ENCODE measurements at regions not wholly inside any gene's neighbourhood (a gene's known extent, or its start where the extent isn't known, plus 50 kb on each side); places are given as distances from the start of the nearest gene placed in this dataset.

DNA sequence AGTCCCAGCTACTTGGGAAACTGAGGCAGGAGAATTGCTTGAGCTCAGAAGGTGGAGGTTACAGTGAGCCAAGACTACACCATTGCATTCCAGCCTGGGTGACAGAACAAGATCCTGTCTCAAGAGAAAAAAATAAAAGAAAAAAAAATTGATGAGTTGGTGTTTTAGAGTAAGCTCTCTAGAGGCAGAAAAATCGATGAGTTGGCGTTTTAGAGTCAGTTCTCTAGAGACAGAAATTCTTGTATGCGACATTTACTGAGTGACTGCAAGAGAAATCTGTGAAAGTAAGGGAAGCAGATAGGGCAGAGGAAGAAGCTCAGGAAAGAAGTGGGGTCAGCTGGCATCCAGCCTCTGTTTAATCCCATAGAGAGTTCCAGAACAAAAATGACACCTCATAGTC lies 298.7 kb upstream of the ARRDC4 start:
- peaks cover 1% of the 10 kb centered on the region for H3K9me3 Mint-ChIP-seq
- H3K4me3 Mint-ChIP-seq: no peak overlapping the region
- H3K4me1 Mint-ChIP-seq (ENCODE audit: low read depth): no peaks in the 10 kb centered on the region
- intact Hi-C loops (cut with micrococcal nuclease): no loop called here
- CTCF ChIA-PET: no interaction called here
- H3K36me3 Mint-ChIP-seq (ENCODE audit: low read depth): no peaks in the 10 kb centered on the region
- no peaks in the 10 kb centered on the region for H3K27me3 Mint-ChIP-seq (ENCODE audit: low read depth)
- DNase-seq: no peak
- H3K27ac Mint-ChIP-seq: no peak overlapping the region

DNA sequence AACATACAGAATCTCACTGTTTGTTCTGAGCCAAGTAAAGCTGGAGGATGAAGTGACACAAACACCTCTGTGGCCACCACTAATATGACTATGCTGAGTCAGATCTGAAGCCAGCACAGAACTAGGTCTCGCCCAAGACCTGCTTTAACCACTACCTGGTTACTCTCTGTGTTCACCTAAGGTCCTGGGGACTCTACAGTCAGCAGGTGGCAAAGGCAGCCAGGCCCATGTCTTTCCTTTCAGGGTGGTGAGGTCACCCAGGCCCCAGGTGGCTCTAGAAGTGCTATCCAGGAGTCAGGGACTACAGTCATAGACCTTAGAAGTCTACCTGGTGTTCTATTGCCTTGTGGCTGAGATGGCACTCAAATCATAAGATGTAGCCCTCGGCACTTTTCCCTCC lies 287.9 kb upstream of the ARRDC4 start:
- H3K27ac Mint-ChIP-seq: no peak overlapping the region
- no peaks in the 10 kb centered on the region for H3K9me3 Mint-ChIP-seq
- H3K27me3 Mint-ChIP-seq (ENCODE audit: low read depth): peaks cover 3% of the 10 kb centered on the region
- CTCF ChIA-PET: no interaction called here
- intact Hi-C loops (cut with micrococcal nuclease): no loop called here
- H3K4me3 Mint-ChIP-seq: no peak overlapping the region
- H3K36me3 Mint-ChIP-seq (ENCODE audit: low read depth): no peaks in the 10 kb centered on the region
- no peak for DNase-seq
- H3K4me1 Mint-ChIP-seq (ENCODE audit: low read depth): no peaks in the 10 kb centered on the region

GRCh38 chr15:97678656-97679055 lies 281.8 kb upstream of the ARRDC4 start:
- H3K27ac Mint-ChIP-seq: no peak overlapping the region
- H3K4me1 Mint-ChIP-seq (ENCODE audit: low read depth): no peaks in the 10 kb centered on the region
- no peak for DNase-seq
- H3K9me3 Mint-ChIP-seq: peaks cover 1% of the 10 kb centered on the region
- H3K4me3 Mint-ChIP-seq: no peak overlapping the region
- CTCF ChIA-PET: no interaction called here
- H3K27me3 Mint-ChIP-seq (ENCODE audit: low read depth): peaks cover 12% of the 10 kb centered on the region
- intact Hi-C loops (cut with micrococcal nuclease): no loop called here
- H3K36me3 Mint-ChIP-seq (ENCODE audit: low read depth): no peaks in the 10 kb centered on the region

- intact Hi-C loops (cut with micrococcal nuclease): no loop called here
- Mint-ChIP-seq H3K27me3 (ENCODE audit: low read depth) (peaks cover 12% of the 10 kb centered on the region), H3K36me3 (ENCODE audit: low read depth) (no peaks in the 10 kb centered on the region), H3K9me3 (peaks cover 1% of the 10 kb centered on the region), H3K4me1 (ENCODE audit: low read depth) (peaks cover under 1% of the 10 kb centered on the region), H3K4me3 (no peak overlapping the region), H3K27ac (no peak overlapping the region)
- DNase-seq: no peak
- CTCF ChIA-PET: no interaction called here
Observed at GRCh38 chr15:97679106-97679688, 281.3 kb upstream of the ARRDC4 start.

GRCh38 chr15:97680606-97681220 lies 279.8 kb upstream of the ARRDC4 start:
- Mint-ChIP-seq H3K36me3 (ENCODE audit: low read depth) (no peaks in the 10 kb centered on the region), H3K4me1 (ENCODE audit: low read depth) (peaks cover 2% of the 10 kb centered on the region), H3K4me3 (no peak overlapping the region), H3K9me3 (peaks cover 1% of the 10 kb centered on the region), H3K27ac (no peak overlapping the region), H3K27me3 (ENCODE audit: low read depth) (peaks cover 12% of the 10 kb centered on the region)
- DNase-seq: no peak
- intact Hi-C loops (cut with micrococcal nuclease): no loop called here
- CTCF ChIA-PET: no interaction called here

GRCh38 chr15:97683831-97684230 lies 276.7 kb upstream of the ARRDC4 start:
- intact Hi-C loops (cut with micrococcal nuclease): no loop called here
- Mint-ChIP-seq H3K36me3 (ENCODE audit: low read depth) (no peaks in the 10 kb centered on the region), H3K27ac (no peak overlapping the region), H3K4me3 (no peak overlapping the region), H3K27me3 (ENCODE audit: low read depth) (peaks cover 8% of the 10 kb centered on the region), H3K4me1 (ENCODE audit: low read depth) (peaks cover 2% of the 10 kb centered on the region), H3K9me3 (peaks cover 1% of the 10 kb centered on the region)
- DNase-seq: no peak
- CTCF ChIA-PET: no interaction called here

GRCh38 chr15:97684249-97684648 lies 276.3 kb upstream of the ARRDC4 start:
- Mint-ChIP-seq H3K9me3 (peaks cover 1% of the 10 kb centered on the region), H3K27me3 (ENCODE audit: low read depth) (peaks cover 8% of the 10 kb centered on the region), H3K27ac (no peak overlapping the region), H3K4me1 (ENCODE audit: low read depth) (peaks cover 2% of the 10 kb centered on the region), H3K4me3 (no peak overlapping the region), H3K36me3 (ENCODE audit: low read depth) (no peaks in the 10 kb centered on the region)
- intact Hi-C loops (cut with micrococcal nuclease): no loop called here
- CTCF ChIA-PET: no interaction called here
- no peak for DNase-seq

GRCh38 chr15:97686324-97686723 lies 274.2 kb upstream of the ARRDC4 start:
- Mint-ChIP-seq H3K27ac (no peak overlapping the region), H3K4me1 (ENCODE audit: low read depth) (peaks cover 2% of the 10 kb centered on the region), H3K4me3 (no peak overlapping the region), H3K27me3 (ENCODE audit: low read depth) (peaks cover 3% of the 10 kb centered on the region), H3K9me3 (peaks cover 1% of the 10 kb centered on the region), H3K36me3 (ENCODE audit: low read depth) (no peaks in the 10 kb centered on the region)
- intact Hi-C loops (cut with micrococcal nuclease): no loop called here
- CTCF ChIA-PET: no interaction called here
- DNase-seq: no peak

DNA sequence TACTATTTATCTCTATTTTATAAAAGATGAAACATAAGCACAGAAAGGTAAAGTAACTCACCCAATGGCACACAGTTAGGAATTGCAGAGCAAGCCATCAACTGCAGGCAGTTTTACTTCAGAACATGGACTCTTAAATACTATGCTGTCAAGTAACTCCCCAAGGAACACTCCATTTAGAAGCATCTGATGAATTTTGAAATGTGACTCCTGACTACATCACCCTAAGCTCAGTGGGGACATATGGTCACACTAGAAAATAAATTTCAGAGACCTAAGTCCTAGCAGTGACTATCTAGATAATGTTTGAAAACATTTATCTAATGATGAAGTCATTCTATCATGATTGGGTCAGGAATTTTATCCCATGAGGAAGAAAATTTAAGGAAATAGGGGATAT lies 272.8 kb upstream of the ARRDC4 start:
- Mint-ChIP-seq H3K4me3 (no peak overlapping the region), H3K27ac (no peak overlapping the region), H3K4me1 (ENCODE audit: low read depth) (peaks cover 2% of the 10 kb centered on the region), H3K9me3 (no peaks in the 10 kb centered on the region), H3K36me3 (ENCODE audit: low read depth) (no peaks in the 10 kb centered on the region), H3K27me3 (ENCODE audit: low read depth) (peaks cover 6% of the 10 kb centered on the region)
- intact Hi-C loops (cut with micrococcal nuclease): no loop called here
- no peak for DNase-seq
- CTCF ChIA-PET: no interaction called here

DNA sequence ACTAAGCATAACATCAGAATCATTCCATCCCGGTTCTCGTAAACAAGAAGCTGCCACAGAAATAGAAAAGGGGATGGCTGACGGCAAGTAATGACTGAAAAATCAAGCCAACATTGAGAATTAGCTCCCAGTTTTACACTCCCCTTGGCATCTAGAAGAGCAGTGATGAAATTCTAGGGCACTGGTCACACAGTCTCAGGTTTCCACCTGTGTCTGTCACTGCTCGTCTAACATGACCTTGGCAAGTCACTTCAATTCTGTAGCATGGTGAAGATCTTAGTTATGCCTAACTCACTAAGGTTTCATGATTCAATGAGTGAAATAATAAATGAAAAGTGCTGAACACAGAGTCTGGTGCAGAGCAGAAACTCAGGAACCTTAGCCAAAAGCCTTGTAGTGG lies 272.3 kb upstream of the ARRDC4 start:
- no peaks in the 10 kb centered on the region for H3K36me3 Mint-ChIP-seq (ENCODE audit: low read depth)
- intact Hi-C loops (cut with micrococcal nuclease): no loop called here
- peaks cover 2% of the 10 kb centered on the region for H3K4me1 Mint-ChIP-seq (ENCODE audit: low read depth)
- H3K27ac Mint-ChIP-seq: no peak overlapping the region
- no peak overlapping the region for H3K4me3 Mint-ChIP-seq
- no peak for DNase-seq
- no peaks in the 10 kb centered on the region for H3K9me3 Mint-ChIP-seq
- H3K27me3 Mint-ChIP-seq (ENCODE audit: low read depth): peaks cover 6% of the 10 kb centered on the region
- CTCF ChIA-PET: no interaction called here

- H3K4me1 Mint-ChIP-seq (ENCODE audit: low read depth): peaks cover 2% of the 10 kb centered on the region
- no peaks in the 10 kb centered on the region for H3K9me3 Mint-ChIP-seq
- DNase-seq: no peak
- intact Hi-C loops (cut with micrococcal nuclease): no loop called here
- CTCF ChIA-PET: no interaction called here
- peaks cover 6% of the 10 kb centered on the region for H3K27me3 Mint-ChIP-seq (ENCODE audit: low read depth)
- H3K4me3 Mint-ChIP-seq: no peak overlapping the region
- no peak overlapping the region for H3K27ac Mint-ChIP-seq
- H3K36me3 Mint-ChIP-seq (ENCODE audit: low read depth): no peaks in the 10 kb centered on the region
Observed at GRCh38 chr15:97688886-97689285, 271.6 kb upstream of the ARRDC4 start.

DNA sequence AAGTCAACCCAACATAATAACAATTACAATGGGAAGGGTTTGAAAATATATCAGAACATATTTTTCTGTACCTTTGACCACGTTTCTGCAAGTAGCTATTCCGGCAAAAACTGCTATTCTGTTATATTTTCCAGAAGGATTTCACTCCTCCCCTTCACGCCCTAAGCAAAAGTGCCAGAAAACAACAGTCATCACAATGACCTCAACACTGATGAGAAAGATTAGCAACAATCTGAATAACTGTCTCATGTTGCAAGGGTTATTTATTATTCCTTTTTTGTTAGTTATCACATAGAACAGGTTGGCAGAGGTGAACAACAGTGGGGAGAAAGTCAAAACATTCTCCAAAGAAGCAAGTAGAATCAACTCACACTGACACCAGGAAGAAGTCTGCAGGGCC lies 269.4 kb upstream of the ARRDC4 start:
- intact Hi-C loops (cut with micrococcal nuclease): no loop called here
- Mint-ChIP-seq H3K27me3 (ENCODE audit: low read depth) (peaks cover 6% of the 10 kb centered on the region), H3K4me1 (ENCODE audit: low read depth) (no peaks in the 10 kb centered on the region), H3K9me3 (no peaks in the 10 kb centered on the region), H3K4me3 (no peak overlapping the region), H3K27ac (no peak overlapping the region), H3K36me3 (ENCODE audit: low read depth) (no peaks in the 10 kb centered on the region)
- no peak for DNase-seq
- CTCF ChIA-PET: no interaction called here

GRCh38 chr15:97691799-97692198 lies 268.7 kb upstream of the ARRDC4 start:
- no peaks in the 10 kb centered on the region for H3K9me3 Mint-ChIP-seq
- H3K27me3 Mint-ChIP-seq (ENCODE audit: low read depth): peaks cover 6% of the 10 kb centered on the region
- intact Hi-C loops (cut with micrococcal nuclease): no loop called here
- H3K36me3 Mint-ChIP-seq (ENCODE audit: low read depth): no peaks in the 10 kb centered on the region
- H3K4me1 Mint-ChIP-seq (ENCODE audit: low read depth): no peaks in the 10 kb centered on the region
- no peak overlapping the region for H3K27ac Mint-ChIP-seq
- no peak for DNase-seq
- H3K4me3 Mint-ChIP-seq: no peak overlapping the region
- CTCF ChIA-PET: no interaction called here

All from activated naive CD4-positive, alpha-beta T cell treated with anti-CD3 and anti-CD28 coated beads for 36 hours (primary cell).